Calu3 (cell line): ENCODE measurements at regions not wholly inside any gene's neighbourhood (a gene's known extent, or its start where the extent isn't known, plus 50 kb on each side); places are given as distances from the start of the nearest gene placed in this dataset.

Experiments
- BruUV-seq: library from RNA; stranded (reverse); fragments of 400-500 nt; replicated peaks from 2 replicates; lab custom pipeline; 2021; lab: Mats Ljungman, UMichigan
- CTCF ChIA-PET: fragments of 300-600 bp; sonication (Branson Sonifier 250); formaldehyde crosslinking; loops from one replicate; lab custom pipeline; 2022; ENCODE audit warnings: antibody characterized with exemption; lab: Charles Lee
- DNase-seq: peaks from one replicate; pipeline ENCODE4 v3.0.0; 2022
- H3K27ac Mint-ChIP-seq: one replicate; pipeline ENCODE4 v1.8.0; 2022; ENCODE audit warnings: mixed read lengths; ENCODE audit not compliant: unreplicated experiment
- H3K27me3 Mint-ChIP-seq: one replicate; pipeline ENCODE4 v1.8.0; 2022; ENCODE audit warnings: mixed read lengths; ENCODE audit not compliant: unreplicated experiment
- H3K36me3 Mint-ChIP-seq: one replicate; pipeline ENCODE4 v1.8.0; 2022; ENCODE audit warnings: mild to moderate bottlenecking, moderate library complexity, mixed read lengths; ENCODE audit not compliant: insufficient read depth, unreplicated experiment
- H3K4me1 Mint-ChIP-seq: one replicate; pipeline ENCODE4 v1.8.0; 2022; ENCODE audit warnings: mild to moderate bottlenecking, low read depth, mixed read lengths; ENCODE audit not compliant: unreplicated experiment
- H3K4me3 Mint-ChIP-seq: one replicate; pipeline ENCODE4 v1.8.0; 2022; ENCODE audit warnings: mild to moderate bottlenecking, low read depth, moderate library complexity, mixed read lengths; ENCODE audit not compliant: unreplicated experiment
- H3K9me3 Mint-ChIP-seq: one replicate; pipeline ENCODE4 v1.8.0; 2022; ENCODE audit warnings: low read depth, mixed read lengths; ENCODE audit not compliant: unreplicated experiment
- intact Hi-C: fragments of 100-400 bp; cut with micrococcal nuclease; formaldehyde crosslinking; loops from one replicate; pipeline ENCODE4 v1.10.0; 2022; ENCODE audit not compliant: unreplicated experiment
- TF ChIP-seq, protein P1 (sequence below): fragments of 200-600 bp; IDR thresholded peaks from one replicate; pipeline ENCODE4 v1.8.0; 2022; ENCODE audit warnings: antibody characterized with exemption; ENCODE audit not compliant: unreplicated experiment

DNA sequence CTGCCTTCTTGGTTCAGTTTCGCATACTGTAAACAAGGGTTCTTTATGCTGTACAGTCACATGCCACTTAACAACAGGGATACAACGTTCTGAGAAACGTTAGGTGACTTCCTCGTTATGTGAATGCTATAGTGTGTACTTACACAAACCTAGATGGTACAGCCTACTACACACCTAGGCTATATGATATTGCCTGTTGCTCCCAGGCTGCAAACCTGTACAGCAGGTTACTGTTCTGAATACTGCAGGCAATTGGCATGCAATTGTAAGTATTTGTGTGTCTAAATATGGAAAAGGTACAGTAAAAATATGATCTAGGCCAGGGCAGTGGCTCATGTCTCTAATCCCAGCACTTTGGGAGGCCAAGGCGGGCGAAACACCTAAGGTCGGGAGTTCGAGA, 85.7 kb upstream of the PRDM11 start:
- no TSS peak for BruUV-seq
- DNase-seq, result no peak
- CTCF ChIA-PET, result interaction anchor here (0.7 kb wide), 1 partner anchor 1799 kb away, joined by 3 read pairs; no protein-coding TSS in a partner anchor
- TF ChIP-seq, protein P1, sequence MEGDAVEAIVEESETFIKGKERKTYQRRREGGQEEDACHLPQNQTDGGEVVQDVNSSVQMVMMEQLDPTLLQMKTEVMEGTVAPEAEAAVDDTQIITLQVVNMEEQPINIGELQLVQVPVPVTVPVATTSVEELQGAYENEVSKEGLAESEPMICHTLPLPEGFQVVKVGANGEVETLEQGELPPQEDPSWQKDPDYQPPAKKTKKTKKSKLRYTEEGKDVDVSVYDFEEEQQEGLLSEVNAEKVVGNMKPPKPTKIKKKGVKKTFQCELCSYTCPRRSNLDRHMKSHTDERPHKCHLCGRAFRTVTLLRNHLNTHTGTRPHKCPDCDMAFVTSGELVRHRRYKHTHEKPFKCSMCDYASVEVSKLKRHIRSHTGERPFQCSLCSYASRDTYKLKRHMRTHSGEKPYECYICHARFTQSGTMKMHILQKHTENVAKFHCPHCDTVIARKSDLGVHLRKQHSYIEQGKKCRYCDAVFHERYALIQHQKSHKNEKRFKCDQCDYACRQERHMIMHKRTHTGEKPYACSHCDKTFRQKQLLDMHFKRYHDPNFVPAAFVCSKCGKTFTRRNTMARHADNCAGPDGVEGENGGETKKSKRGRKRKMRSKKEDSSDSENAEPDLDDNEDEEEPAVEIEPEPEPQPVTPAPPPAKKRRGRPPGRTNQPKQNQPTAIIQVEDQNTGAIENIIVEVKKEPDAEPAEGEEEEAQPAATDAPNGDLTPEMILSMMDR, result no peak
- intact Hi-C loops, result no loop called here
- Mint-ChIP-seq H3K9me3 (peaks cover 2% of the 10 kb centered on the region), H3K27ac (no peak overlapping the region), H3K27me3 (peaks cover 51% of the 10 kb centered on the region), H3K36me3 (no peaks in the 10 kb centered on the region), H3K4me3 (no peak overlapping the region), H3K4me1 (no peaks in the 10 kb centered on the region)

DNA sequence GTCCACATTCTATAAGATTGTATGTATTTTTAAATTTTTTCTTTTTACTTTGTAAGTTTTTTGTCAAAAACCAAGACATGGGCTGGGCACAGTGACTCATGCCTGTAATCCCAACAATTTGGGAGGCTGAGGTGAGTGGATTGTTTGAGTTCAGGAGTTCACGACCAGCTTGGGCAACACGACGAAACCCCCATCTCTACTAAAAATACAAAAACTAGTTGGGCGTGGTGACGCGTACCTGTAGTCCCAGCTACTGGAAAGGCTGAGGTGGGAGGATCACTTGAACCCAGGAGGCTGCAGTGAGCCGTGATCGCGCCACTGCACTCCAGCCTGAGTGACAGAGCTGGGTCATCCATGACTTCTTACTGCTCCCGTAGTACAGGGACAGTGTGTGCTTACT, 84.8 kb upstream of the PRDM11 start:
- H3K27ac Mint-ChIP-seq, result no peak overlapping the region
- H3K27me3 Mint-ChIP-seq, result peaks cover 51% of the 10 kb centered on the region
- H3K4me3 Mint-ChIP-seq, result no peak overlapping the region
- no peaks in the 10 kb centered on the region for H3K36me3 Mint-ChIP-seq
- intact Hi-C loops, result no loop called here
- CTCF ChIA-PET, result no interaction called here
- peaks cover 2% of the 10 kb centered on the region for H3K9me3 Mint-ChIP-seq
- DNase-seq, result no peak
- no TSS peak for BruUV-seq
- TF ChIP-seq, protein P1, result no peak
- no peaks in the 10 kb centered on the region for H3K4me1 Mint-ChIP-seq

DNA sequence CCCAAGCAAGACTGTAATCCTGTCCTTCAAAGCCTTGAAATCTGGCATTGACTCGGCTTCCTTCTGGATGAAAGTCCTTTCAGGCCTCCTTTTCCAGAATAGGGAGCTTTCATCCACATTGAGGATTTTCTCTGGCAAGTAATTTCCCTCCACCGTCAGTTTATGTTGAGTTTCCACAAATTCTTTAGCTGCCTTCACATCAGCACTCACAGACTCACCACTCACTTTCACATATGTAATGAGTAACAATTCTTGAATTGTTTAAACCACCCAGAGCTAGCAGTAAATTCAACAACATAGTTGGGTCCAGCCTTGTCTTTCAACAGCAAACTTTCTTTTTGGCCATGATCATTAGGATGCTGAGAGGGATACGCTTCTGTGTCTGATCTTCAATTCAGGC, 84.3 kb upstream of the PRDM11 start:
- no peak for DNase-seq
- Mint-ChIP-seq H3K4me3 (no peak overlapping the region), H3K4me1 (no peaks in the 10 kb centered on the region), H3K27me3 (peaks cover 51% of the 10 kb centered on the region), H3K27ac (no peak overlapping the region), H3K9me3 (peaks cover 2% of the 10 kb centered on the region), H3K36me3 (no peaks in the 10 kb centered on the region)
- intact Hi-C loops, result no loop called here
- CTCF ChIA-PET, result no interaction called here
- no TSS peak for BruUV-seq
- TF ChIP-seq, protein P1, result no peak

DNA sequence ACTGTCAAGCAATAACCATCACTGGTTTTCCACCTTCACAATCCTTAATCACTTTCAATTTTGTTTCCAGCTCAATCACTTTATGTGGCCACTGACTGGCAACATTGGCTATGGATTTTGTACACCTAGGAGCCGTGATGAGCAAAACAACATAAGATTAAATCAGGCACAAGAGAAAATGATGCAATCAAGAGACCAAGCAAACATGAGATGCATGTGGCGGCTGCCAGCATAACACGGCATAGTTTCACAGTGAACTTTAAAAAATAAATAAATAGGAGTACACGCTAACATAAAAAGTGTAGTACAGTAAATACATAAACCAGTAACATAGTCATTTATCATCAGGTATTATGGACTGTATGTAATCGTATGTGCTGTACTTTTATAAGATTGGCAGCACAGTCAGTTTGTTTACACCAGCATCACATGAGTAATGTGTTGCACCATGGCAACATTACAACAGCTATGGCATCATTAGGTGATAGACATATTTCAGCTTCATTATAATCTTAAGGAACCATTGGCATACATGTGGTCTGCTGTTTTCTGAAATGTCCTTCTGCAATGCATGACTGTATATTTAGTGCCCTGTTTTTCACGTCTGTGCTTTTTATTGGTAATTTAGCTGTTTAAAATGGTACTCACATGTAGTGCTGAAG, 83.3 kb upstream of the PRDM11 start:
- CTCF ChIA-PET, result interaction anchor here (0.7 kb wide), 1 partner anchor 113 kb away, joined by 7 read pairs; no protein-coding TSS in a partner anchor
- Mint-ChIP-seq H3K36me3 (no peaks in the 10 kb centered on the region), H3K4me3 (no peak overlapping the region), H3K27ac (no peak overlapping the region), H3K4me1 (no peaks in the 10 kb centered on the region), H3K27me3 (peaks cover 51% of the 10 kb centered on the region), H3K9me3 (peaks cover 2% of the 10 kb centered on the region)
- BruUV-seq, result no TSS peak
- intact Hi-C loops, result no loop called here
- TF ChIP-seq, protein P1, result no peak
- no peak for DNase-seq
